Kidney (tissue), 13 donors: ENCODE measurements at regions not wholly inside any gene's neighbourhood (a gene's known extent, or its start where the extent isn't known, plus 50 kb on each side); places are given as distances from the start of the nearest gene placed in this dataset.
A peak's percentile ranks its signal among the peaks of the same experiment; 100 is the strongest.

ENCODE experiments used
- DNase-seq, 5 donors: peaks; one replicate each; pipeline ENCODE4 v3.0.0-alpha.2; 2013 to 2020
- FAIRE-seq: peaks from 2 replicates; lab custom pipeline; 2012; peaks lifted over from hg19 to GRCh38; lab: Jason Lieb, UNC
- H3K27ac ChIP-seq, 2 donors: one replicate each; pipeline ENCODE4 v1.7.0; 2013; ENCODE audit warnings: low read depth in 2 of 2, low read length in 2 of 2, inconsistent platforms in 1 of 2
- H3K27me3 ChIP-seq: one replicate; pipeline ENCODE4 v1.7.1; 2013; ENCODE audit warnings: low read length, inconsistent platforms; ENCODE audit not compliant: control insufficient read depth, insufficient read depth
- H3K36me3 ChIP-seq, 3 donors: one replicate each; pipeline versions ENCODE4 v1.7.0 to v1.7.1; 2013; ENCODE audit warnings: low read length in 3 of 3, control low read depth in 1 of 3, inconsistent platforms in 1 of 3; ENCODE audit not compliant: insufficient read depth in 3 of 3, control insufficient read depth in 2 of 3
- H3K4me1 ChIP-seq, 3 donors: one replicate each; pipeline versions ENCODE4 v1.7.0 to v1.7.1; 2013; ENCODE audit warnings: low read length in 3 of 3, inconsistent platforms in 1 of 3, low read depth in 1 of 3; ENCODE audit not compliant: control insufficient read depth in 2 of 3, insufficient read depth in 2 of 3
- H3K4me3 ChIP-seq, 3 donors: one replicate each; pipeline versions ENCODE4 v1.7.0 to v1.8.1; 2013; ENCODE audit warnings: low read length in 3 of 3, control low read depth in 1 of 3, inconsistent platforms in 1 of 3
- H3K9ac ChIP-seq, 3 donors: one replicate each; pipeline versions ENCODE4 v1.7.0 to v1.7.1; 2013; ENCODE audit warnings: low read length in 3 of 3, control low read depth in 1 of 3, inconsistent platforms in 1 of 3
- H3K9me3 ChIP-seq, 3 donors: one replicate each; pipeline versions ENCODE4 v1.7.0 to v1.7.1; 2013; ENCODE audit warnings: low read length in 3 of 3, control low read depth in 1 of 3, inconsistent platforms in 1 of 3; ENCODE audit not compliant: control insufficient read depth in 2 of 3, insufficient read depth in 1 of 3
- intact Hi-C: fragments of 100-400 bp; cut with DNase I; formaldehyde crosslinking; loops from one replicate; pipeline ENCODE4 v1.11.1; 2022
- TF ChIP-seq, protein P1 (sequence below): IDR thresholded peaks from 3 replicates; pipeline ENCODE4 v1.5.1; 2012; ENCODE audit warnings: mild to moderate bottlenecking, moderate library complexity, borderline replicate concordance; ENCODE audit not compliant: insufficient read depth; ENCODE audit errors: extremely low read depth
- donor health status: control.
- donor health status: control.
- donor health status: control.
- donor health status: control.
- donor health status: control.
- donor health status: DM: yes; HTN: yes; CAD: no.
- donor health status: Normal renal cell carcinoma (clear cell type).

- DNase-seq: peak in 1 of 5 donors; percentile 42
- FAIRE-seq: no peak
- no peaks in the 10 kb centered on the region for H3K36me3 ChIP-seq
- TF ChIP-seq, protein P1, sequence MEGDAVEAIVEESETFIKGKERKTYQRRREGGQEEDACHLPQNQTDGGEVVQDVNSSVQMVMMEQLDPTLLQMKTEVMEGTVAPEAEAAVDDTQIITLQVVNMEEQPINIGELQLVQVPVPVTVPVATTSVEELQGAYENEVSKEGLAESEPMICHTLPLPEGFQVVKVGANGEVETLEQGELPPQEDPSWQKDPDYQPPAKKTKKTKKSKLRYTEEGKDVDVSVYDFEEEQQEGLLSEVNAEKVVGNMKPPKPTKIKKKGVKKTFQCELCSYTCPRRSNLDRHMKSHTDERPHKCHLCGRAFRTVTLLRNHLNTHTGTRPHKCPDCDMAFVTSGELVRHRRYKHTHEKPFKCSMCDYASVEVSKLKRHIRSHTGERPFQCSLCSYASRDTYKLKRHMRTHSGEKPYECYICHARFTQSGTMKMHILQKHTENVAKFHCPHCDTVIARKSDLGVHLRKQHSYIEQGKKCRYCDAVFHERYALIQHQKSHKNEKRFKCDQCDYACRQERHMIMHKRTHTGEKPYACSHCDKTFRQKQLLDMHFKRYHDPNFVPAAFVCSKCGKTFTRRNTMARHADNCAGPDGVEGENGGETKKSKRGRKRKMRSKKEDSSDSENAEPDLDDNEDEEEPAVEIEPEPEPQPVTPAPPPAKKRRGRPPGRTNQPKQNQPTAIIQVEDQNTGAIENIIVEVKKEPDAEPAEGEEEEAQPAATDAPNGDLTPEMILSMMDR: no peak
- no peak overlapping the region for H3K27ac ChIP-seq
- H3K27me3 ChIP-seq: no peaks in the 10 kb centered on the region
- intact Hi-C loops: no loop called here
- peaks cover 0 to 7% (median 5%) of the 10 kb centered on the region in 3 donors for H3K9me3 ChIP-seq
- H3K4me3 ChIP-seq: no peak overlapping the region
- H3K9ac ChIP-seq: no peak overlapping the region
- H3K4me1 ChIP-seq: no peaks in the 10 kb centered on the region
Measured at GRCh38 chr9:87127978-87128614, 180.8 kb upstream of the GAS1 start.

DNA sequence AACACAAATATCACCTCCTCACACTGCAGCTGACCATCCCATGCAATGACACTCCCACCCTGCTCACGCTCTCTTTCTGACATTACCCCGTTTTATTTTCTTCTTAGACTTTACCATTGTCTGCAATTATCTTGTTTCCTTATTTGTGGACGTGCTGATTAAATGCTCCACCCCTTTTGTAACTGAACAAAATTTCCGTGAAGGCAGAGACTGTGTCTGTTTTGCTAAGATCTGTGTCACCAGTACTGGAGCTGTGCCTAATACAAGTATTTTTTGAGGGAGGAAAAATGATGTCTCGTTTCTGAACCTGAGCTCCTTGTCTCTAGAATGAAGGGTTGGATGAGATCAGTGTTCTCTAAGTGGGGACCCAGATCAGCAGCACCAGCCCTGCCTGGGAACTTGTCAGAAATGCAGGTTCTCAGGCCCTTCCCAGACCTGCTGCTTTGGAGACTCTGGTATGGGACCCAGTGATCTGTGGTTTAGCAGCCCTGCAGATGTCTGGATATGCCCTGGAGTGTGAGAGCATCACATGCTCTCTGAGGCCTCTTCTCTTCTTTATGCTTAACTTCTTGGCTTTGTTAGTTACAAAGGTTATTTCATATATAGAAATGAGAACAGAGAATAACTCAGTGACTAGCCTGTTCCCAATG, 181.7 kb upstream of the GAS1 start:
- Histone ChIP-seq H3K27me3 (no peaks in the 10 kb centered on the region), H3K27ac (no peak overlapping the region), H3K9me3 (peaks cover 0 to 7% (median 5%) of the 10 kb centered on the region in 3 donors), H3K36me3 (no peaks in the 10 kb centered on the region), H3K9ac (no peak overlapping the region), H3K4me3 (no peak overlapping the region), H3K4me1 (no peaks in the 10 kb centered on the region)
- intact Hi-C loops: no loop called here
- FAIRE-seq: no peak
- TF ChIP-seq, protein P1: no peak
- DNase-seq: no peak

DNA sequence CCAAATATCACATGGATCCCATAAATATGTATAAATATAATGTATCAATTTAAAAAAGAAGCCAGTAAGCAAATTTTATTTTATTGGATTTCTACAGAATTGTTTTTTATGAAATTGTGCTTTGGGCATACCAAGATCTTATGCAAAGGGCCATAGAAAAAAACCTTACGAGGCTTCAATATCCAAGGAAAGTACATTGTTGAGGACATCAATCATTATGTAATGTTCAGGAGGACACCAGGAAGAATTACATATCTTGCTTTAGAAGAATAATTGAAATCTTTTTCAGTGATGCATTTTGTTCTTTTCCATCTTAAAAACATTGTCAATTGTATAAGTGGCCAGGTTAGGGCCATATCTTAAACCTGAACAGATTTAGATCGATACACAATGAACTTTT, 187.8 kb upstream of the GAS1 start:
- Histone ChIP-seq H3K27me3 (no peaks in the 10 kb centered on the region), H3K9me3 (peaks cover 0 to 7% (median 5%) of the 10 kb centered on the region in 3 donors), H3K4me1 (no peaks in the 10 kb centered on the region), H3K4me3 (no peak overlapping the region), H3K27ac (no peak overlapping the region), H3K9ac (no peak overlapping the region), H3K36me3 (no peaks in the 10 kb centered on the region)
- TF ChIP-seq, protein P1: no peak
- DNase-seq: no peak
- intact Hi-C loops: no loop called here
- no peak for FAIRE-seq
